PC-3 (cell line): ENCODE measurements at regions not wholly inside any gene's neighbourhood (a gene's known extent, or its start where the extent isn't known, plus 50 kb on each side); places are given as distances from the start of the nearest gene placed in this dataset.

Experiments
- ATAC-seq: fragments of 200-7000 bp; cut with Tn5 transposase; 2 replicates; pipeline ENCODE4 v1.9.1; 2020; ENCODE audit warnings: mild to moderate bottlenecking, moderate library complexity
- BruUV-seq: library from RNA; stranded (reverse); fragments of 400-500 nt; replicated peaks from 2 replicates; lab custom pipeline; 2021; lab: Mats Ljungman, UMichigan
- CTCF ChIA-PET: fragments of 300-600 bp; sonication (Branson Sonifier 250); formaldehyde crosslinking; loops from one replicate; lab custom pipeline; 2022; ENCODE audit warnings: antibody characterized with exemption; lab: Charles Lee
- POLR2A ChIA-PET: fragments of 300-600 bp; sonication (Branson Sonifier 250); formaldehyde crosslinking; loops from one replicate; lab custom pipeline; 2022; ENCODE audit warnings: antibody characterized with exemption; ENCODE audit not compliant: unreplicated experiment; lab: Charles Lee
- DNase-seq: peaks from one replicate; pipeline ENCODE4 v3.0.0-alpha.2; 2015
- H2AFZ ChIP-seq: fragments of 300-600 bp; sonication (generic); 2 replicates; pipeline ENCODE4 v1.6.0; 2016; ENCODE audit warnings: antibody characterized with exemption, low read length
- H3F3A ChIP-seq: fragments of 300-600 bp; sonication (generic); one replicate; pipeline ENCODE4 v1.6.0; 2017; ENCODE audit warnings: antibody characterized with exemption, low read length, control low read depth, mild to moderate bottlenecking; ENCODE audit not compliant: unreplicated experiment
- H3K27ac ChIP-seq: fragments of 300-600 bp; sonication (generic); 2 replicates; pipeline ENCODE4 v1.5.1; 2016; ENCODE audit warnings: mild to moderate bottlenecking, low read length
- H3K27me3 ChIP-seq: fragments of 300-600 bp; sonication (generic); 2 replicates; pipeline ENCODE4 v1.6.1; 2016; ENCODE audit warnings: low read length, mixed read lengths
- H3K36me3 ChIP-seq: fragments of 300-600 bp; sonication (generic); 2 replicates; pipeline ENCODE4 v1.6.1; 2016; ENCODE audit warnings: low read depth, mixed run types, low read length, mixed read lengths
- H3K4me1 ChIP-seq: fragments of 300-600 bp; sonication (generic); 2 replicates; pipeline ENCODE4 v1.5.1; 2016; ENCODE audit warnings: low read length; ENCODE audit not compliant: insufficient read depth
- H3K4me2 ChIP-seq: fragments of 300-600 bp; sonication (generic); 2 replicates; pipeline ENCODE4 v1.6.0; 2016; ENCODE audit warnings: low read length
- H3K4me3 ChIP-seq: fragments of 300-600 bp; sonication (generic); 2 replicates; pipeline ENCODE4 v1.5.1; 2016; ENCODE audit warnings: mild to moderate bottlenecking, low read length, mixed read lengths
- H3K79me2 ChIP-seq: fragments of 300-600 bp; sonication (generic); 2 replicates; pipeline ENCODE4 v1.6.1; 2017; ENCODE audit warnings: low read length, mixed read lengths
- H3K9ac ChIP-seq: fragments of 300-600 bp; sonication (generic); 2 replicates; pipeline ENCODE4 v1.6.0; 2016; ENCODE audit warnings: mild to moderate bottlenecking, low read length
- H3K9me2 ChIP-seq: fragments of 300-600 bp; sonication (generic); replicated peaks from 2 replicates; pipeline ENCODE4 v1.6.1; 2016; ENCODE audit warnings: mixed run types, low read length, mixed read lengths
- H3K9me3 ChIP-seq: fragments of 300-600 bp; sonication (generic); 2 replicates; pipeline ENCODE4 v1.6.1; 2016; ENCODE audit warnings: low read length, mixed read lengths
- H4K20me1 ChIP-seq: fragments of 300-600 bp; sonication (generic); 2 replicates; pipeline ENCODE4 v1.6.1; 2016; ENCODE audit warnings: low read length, mixed read lengths
- CTCF ChIP-seq: fragments of 300-600 bp; sonication (generic); conservative IDR thresholded peaks from 2 replicates; pipeline ENCODE4 v1.5.1; 2017; ENCODE audit warnings: antibody characterized with exemption, low read depth, mild to moderate bottlenecking, low read length
- EZH2 ChIP-seq: fragments of 300-600 bp; sonication (generic); IDR thresholded peaks from one replicate; pipeline ENCODE4 v1.6.1; 2017; ENCODE audit warnings: antibody characterized with exemption, mild to moderate bottlenecking, low read length; ENCODE audit not compliant: unreplicated experiment
- EZH2phosphoT487 ChIP-seq: fragments of 300-600 bp; sonication (generic); IDR thresholded peaks from 2 replicates; pipeline ENCODE4 v1.6.1; 2018; ENCODE audit warnings: mild to moderate bottlenecking, antibody characterized with exemption, low read length, borderline replicate concordance
- intact Hi-C: fragments of 100-400 bp; cut with micrococcal nuclease; formaldehyde crosslinking; loops from 2 replicates; pipeline ENCODE4 v1.9.0; 2023

GRCh38 chr3:135491491-135492205, 473.9 kb upstream of the PPP2R3A start:
- no peak overlapping the region for H3K27ac ChIP-seq
- H3F3A ChIP-seq, result no peaks in the 10 kb centered on the region
- no peak for DNase-seq
- H3K4me1 ChIP-seq, result no peaks in the 10 kb centered on the region
- no peaks in the 10 kb centered on the region for H3K9me3 ChIP-seq
- POLR2A ChIA-PET, result no interaction called here
- CTCF ChIA-PET, result no interaction called here
- intact Hi-C loops, result no loop called here
- ATAC-seq, result no peak
- no TSS peak for BruUV-seq
- no peak overlapping the region for H3K4me2 ChIP-seq
- TF ChIP-seq EZH2phosphoT487, result no peak
- no peak for TF ChIP-seq CTCF
- TF ChIP-seq EZH2, result no peak
- no peaks in the 10 kb centered on the region for H4K20me1 ChIP-seq
- no peak overlapping the region for H3K9ac ChIP-seq
- no peak overlapping the region for H2AFZ ChIP-seq
- H3K4me3 ChIP-seq, result no peak overlapping the region
- H3K36me3 ChIP-seq, result no peaks in the 10 kb centered on the region
- H3K79me2 ChIP-seq, result no peaks in the 10 kb centered on the region
- H3K9me2 ChIP-seq, result no peaks in the 10 kb centered on the region
- H3K27me3 ChIP-seq, result no peaks in the 10 kb centered on the region; the same call in 1 of the 2 replicates

DNA sequence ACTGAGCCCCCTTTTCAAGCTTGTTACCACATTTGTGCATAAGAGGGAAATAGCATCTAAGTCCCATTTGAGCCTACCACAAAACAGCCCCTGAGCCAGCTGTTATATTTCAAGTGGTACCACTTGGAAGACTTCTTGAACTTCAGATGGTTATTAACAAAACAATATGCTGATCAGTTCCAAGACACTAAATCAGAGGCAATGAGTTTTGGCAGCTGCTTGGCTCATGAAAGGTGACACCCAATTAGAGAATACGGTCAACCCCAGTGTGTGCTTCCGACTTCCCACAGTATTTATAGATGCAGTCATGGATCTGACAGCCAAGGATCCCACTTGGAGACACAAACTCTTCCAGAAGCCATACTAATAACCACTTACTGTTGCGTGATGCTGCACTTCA, 469.6 kb upstream of the PPP2R3A start:
- ChIA-PET POLR2A (no interaction called here), CTCF (no interaction called here)

More for the DNA sequence above, 469.6 kb upstream of the PPP2R3A start:
- DNase-seq (no peak), ATAC-seq (no peak)
- H3K36me3 ChIP-seq, result no peaks in the 10 kb centered on the region
- no peak overlapping the region for H3K4me3 ChIP-seq
- H3K9me2 ChIP-seq, result no peaks in the 10 kb centered on the region
- no peaks in the 10 kb centered on the region for H3F3A ChIP-seq
- H3K4me2 ChIP-seq, result no peak overlapping the region
- no peaks in the 10 kb centered on the region for H3K4me1 ChIP-seq
- no peaks in the 10 kb centered on the region for H3K9me3 ChIP-seq
- no TSS peak for BruUV-seq
- no peaks in the 10 kb centered on the region for H4K20me1 ChIP-seq
- H3K27me3 ChIP-seq, result peaks cover 4% of the 10 kb centered on the region; the same call in 1 of the 2 replicates
- TF ChIP-seq CTCF (no peak), EZH2phosphoT487 (no peak), EZH2 (no peak)
- H2AFZ ChIP-seq, result no peak overlapping the region
- H3K9ac ChIP-seq, result no peak overlapping the region
- H3K27ac ChIP-seq, result no peak overlapping the region
- no peaks in the 10 kb centered on the region for H3K79me2 ChIP-seq
- intact Hi-C loops, result no loop called here
